CD14-positive monocyte (primary cell): ENCODE measurements at regions not wholly inside any gene's neighbourhood (a gene's known extent, or its start where the extent isn't known, plus 50 kb on each side); places are given as distances from the start of the nearest gene placed in this dataset.
A peak's percentile ranks its signal among the peaks of the same experiment; 100 is the strongest.

Experiments
- DNase-seq, 3 donors: peaks; one replicate each; pipeline ENCODE4 v3.0.0-alpha.2; 2011 to 2022
- H2AFZ ChIP-seq: 2 replicates; pipeline ENCODE4 v1.6.0; 2012; ENCODE audit warnings: mild to moderate bottlenecking, low read depth, low read length, inconsistent platforms; ENCODE audit not compliant: insufficient read depth, poor library complexity, severe bottlenecking
- H3K27ac ChIP-seq, 2 donors: 1 replicate in 1 of 2; 2 replicates in 1 of 2; pipeline ENCODE4 v1.5.1; 2012 to 2013; ENCODE audit warnings: low read length in 2 of 2, control low read depth in 1 of 2, inconsistent platforms in 1 of 2, low read depth in 1 of 2, mild to moderate bottlenecking in 1 of 2
- H3K27me3 ChIP-seq, 2 donors: one replicate each; pipeline versions ENCODE4 v1.6.0 to v1.6.1; 2011 to 2013; ENCODE audit warnings: low read length in 2 of 2; ENCODE audit not compliant: control insufficient read depth in 2 of 2, insufficient read depth in 2 of 2
- H3K36me3 ChIP-seq, 2 donors: replicated peaks in 1 of 2; 1 replicate in 1 of 2; 2 replicates in 1 of 2; pipeline versions ENCODE4 v1.5.1 to v1.6.1; 2012 to 2013; ENCODE audit warnings: low read length in 2 of 2, control low read depth in 1 of 2, inconsistent platforms in 1 of 2, mild to moderate bottlenecking in 1 of 2; ENCODE audit not compliant: insufficient read depth in 2 of 2, control insufficient read depth in 1 of 2
- H3K4me1 ChIP-seq, 2 donors: 1 replicate in 1 of 2; 2 replicates in 1 of 2; pipeline versions ENCODE4 v1.5.1 to v1.6.1; 2012 to 2013; ENCODE audit warnings: low read length in 2 of 2, control low read depth in 1 of 2, inconsistent platforms in 1 of 2, mild to moderate bottlenecking in 1 of 2, moderate library complexity in 1 of 2; ENCODE audit not compliant: insufficient read depth in 2 of 2, control insufficient read depth in 1 of 2
- H3K4me2 ChIP-seq: replicated peaks from 2 replicates; pipeline ENCODE3; 2012; ENCODE audit warnings: low read length, moderate library complexity, mild to moderate bottlenecking; ENCODE audit not compliant: poor library complexity, severe bottlenecking; ENCODE audit errors: extremely low read depth
- H3K4me3 ChIP-seq, 3 experiments: fragments of 200-600 bp in 1 of 3; sonication (generic) in 1 of 3; replicated peaks in 1 of 3; 1 replicate in 2 of 3; 2 replicates in 1 of 3; pipeline ENCODE4 v1.5.1; 2011 to 2013; ENCODE audit warnings: low read length in 3 of 3, mild to moderate bottlenecking in 3 of 3, control low read depth in 2 of 3, low read depth in 2 of 3, inconsistent platforms in 1 of 3, moderate library complexity in 1 of 3
- H3K79me2 ChIP-seq: 2 replicates; pipeline ENCODE4 v1.6.0; 2012; ENCODE audit warnings: mild to moderate bottlenecking, control low read depth, inconsistent platforms, low read length, moderate library complexity; ENCODE audit not compliant: insufficient read depth
- H3K9ac ChIP-seq: 2 replicates; pipeline ENCODE4 v1.6.0; 2017; ENCODE audit warnings: low read length, mild to moderate bottlenecking; ENCODE audit not compliant: insufficient read depth, poor library complexity, severe bottlenecking
- H3K9me3 ChIP-seq, 2 donors: replicated peaks in 1 of 2; 1 replicate in 1 of 2; 2 replicates in 1 of 2; pipeline versions ENCODE4 v1.5.1 to v1.6.1; 2012 to 2013; ENCODE audit warnings: low read length in 2 of 2, control low read depth in 1 of 2; ENCODE audit not compliant: control insufficient read depth in 1 of 2, insufficient read depth in 1 of 2
- H4K20me1 ChIP-seq: 2 replicates; pipeline ENCODE4 v1.6.0; 2012; ENCODE audit warnings: mild to moderate bottlenecking, low read length, control low read depth, moderate library complexity; ENCODE audit not compliant: insufficient read depth
- H3K27ac Mint-ChIP-seq, 7 donors: one replicate each; pipeline ENCODE4 v1.8.0; 2020; ENCODE audit warnings: mild to moderate bottlenecking in 7 of 7, mixed read lengths in 7 of 7, moderate library complexity in 6 of 7, inconsistent platforms in 2 of 7
- H3K27me3 Mint-ChIP-seq, 3 donors: one replicate each; pipeline ENCODE4 v1.8.0; 2021 to 2022; ENCODE audit warnings: low read depth in 3 of 3, mild to moderate bottlenecking in 3 of 3, mixed read lengths in 3 of 3, moderate library complexity in 3 of 3, inconsistent platforms in 1 of 3
- H3K36me3 Mint-ChIP-seq, 2 donors: one replicate each; pipeline ENCODE4 v1.8.0; 2020; ENCODE audit warnings: mixed read lengths in 2 of 2, inconsistent platforms in 1 of 2, mild to moderate bottlenecking in 1 of 2
- H3K4me1 Mint-ChIP-seq: one replicate; pipeline ENCODE4 v1.8.0; 2020; ENCODE audit warnings: mild to moderate bottlenecking, mixed read lengths
- H3K4me3 Mint-ChIP-seq, 2 donors: one replicate each; pipeline ENCODE4 v1.8.0; 2020; ENCODE audit warnings: mild to moderate bottlenecking in 2 of 2, mixed read lengths in 2 of 2, moderate library complexity in 1 of 2
- H3K9me3 Mint-ChIP-seq, 7 donors: one replicate each; pipeline ENCODE4 v1.8.0; 2020 to 2022; ENCODE audit warnings: mixed read lengths in 7 of 7, mild to moderate bottlenecking in 6 of 7, moderate library complexity in 6 of 7, inconsistent platforms in 2 of 7
- WGBS: methylation state at CpG from one replicate; pipeline ENCODE4 v1.1.5; 2013; ENCODE audit warnings: missing lambda C conversion rate; ENCODE audit not compliant: insufficient coverage; 5-methylcytosine and 5-hydroxymethylcytosine counted together
- intact Hi-C, 2 donors: fragments of 100-400 bp; cut with micrococcal nuclease; formaldehyde crosslinking; loops; one replicate each; pipeline versions ENCODE4 v1.15.0 to v1.15.1; 2023
- TF ChIP-seq, protein P1 (sequence below): fragments of 200-600 bp; IDR thresholded peaks from one replicate; pipeline ENCODE4 v1.8.0; 2022; ENCODE audit warnings: antibody characterized with exemption, mild to moderate bottlenecking

DNA sequence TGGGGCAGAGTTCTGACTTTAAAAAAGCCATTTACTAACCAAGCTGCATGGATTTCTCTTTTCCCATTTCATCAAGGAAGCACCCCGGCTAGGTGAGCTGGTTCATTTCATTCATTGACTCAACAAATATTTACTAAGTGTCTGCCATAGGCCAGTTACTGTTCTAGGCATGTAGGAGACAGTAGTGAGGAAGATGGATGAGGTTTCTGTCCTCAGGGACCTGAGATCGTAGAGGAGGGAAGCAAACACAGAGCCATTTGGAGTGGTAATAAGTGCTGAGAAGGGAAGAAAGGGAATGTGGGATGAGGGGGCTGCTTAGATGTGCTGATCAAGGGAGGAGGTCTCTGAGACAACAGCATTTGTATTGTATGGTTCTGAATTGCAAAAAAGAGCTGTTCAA is 120.4 kb downstream of the C9orf152 start:
- H3K4me2 ChIP-seq: no peak overlapping the region
- TF ChIP-seq, protein P1, sequence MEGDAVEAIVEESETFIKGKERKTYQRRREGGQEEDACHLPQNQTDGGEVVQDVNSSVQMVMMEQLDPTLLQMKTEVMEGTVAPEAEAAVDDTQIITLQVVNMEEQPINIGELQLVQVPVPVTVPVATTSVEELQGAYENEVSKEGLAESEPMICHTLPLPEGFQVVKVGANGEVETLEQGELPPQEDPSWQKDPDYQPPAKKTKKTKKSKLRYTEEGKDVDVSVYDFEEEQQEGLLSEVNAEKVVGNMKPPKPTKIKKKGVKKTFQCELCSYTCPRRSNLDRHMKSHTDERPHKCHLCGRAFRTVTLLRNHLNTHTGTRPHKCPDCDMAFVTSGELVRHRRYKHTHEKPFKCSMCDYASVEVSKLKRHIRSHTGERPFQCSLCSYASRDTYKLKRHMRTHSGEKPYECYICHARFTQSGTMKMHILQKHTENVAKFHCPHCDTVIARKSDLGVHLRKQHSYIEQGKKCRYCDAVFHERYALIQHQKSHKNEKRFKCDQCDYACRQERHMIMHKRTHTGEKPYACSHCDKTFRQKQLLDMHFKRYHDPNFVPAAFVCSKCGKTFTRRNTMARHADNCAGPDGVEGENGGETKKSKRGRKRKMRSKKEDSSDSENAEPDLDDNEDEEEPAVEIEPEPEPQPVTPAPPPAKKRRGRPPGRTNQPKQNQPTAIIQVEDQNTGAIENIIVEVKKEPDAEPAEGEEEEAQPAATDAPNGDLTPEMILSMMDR: no peak
- 69% methylated on average over 1 of the region's 2 CpGs for WGBS
- H3K9ac ChIP-seq: no peak overlapping the region
- H3K4me1 ChIP-seq: no peaks in the 10 kb centered on the region
- peaks cover 4% of the 10 kb centered on the region for H3K4me1 Mint-ChIP-seq
- H2AFZ ChIP-seq: peak overlapping the region; percentile 6
- H3K9me3 Mint-ChIP-seq: peaks cover 0 to 2% (median 0%) of the 10 kb centered on the region in 7 donors
- peak overlapping the region in 1 of 7 donors; percentile 1 for H3K27ac Mint-ChIP-seq
- peaks cover 79% of the 10 kb centered on the region for H3K79me2 ChIP-seq
- DNase-seq: no peak
- no peak overlapping the region for H3K4me3 Mint-ChIP-seq
- peaks cover 2 to 3% of the 10 kb centered on the region in 2 donors for H3K36me3 Mint-ChIP-seq
- H3K27me3 ChIP-seq: no peaks in the 10 kb centered on the region
- H3K36me3 ChIP-seq: no peaks in the 10 kb centered on the region
- H3K9me3 ChIP-seq: no peaks in the 10 kb centered on the region
- intact Hi-C loops: no loop called here
- H3K27me3 Mint-ChIP-seq: peaks cover 0 to 2% (median 0%) of the 10 kb centered on the region in 3 donors
- no peaks in the 10 kb centered on the region for H4K20me1 ChIP-seq
- no peak overlapping the region for H3K4me3 ChIP-seq
- no peak overlapping the region for H3K27ac ChIP-seq

DNA sequence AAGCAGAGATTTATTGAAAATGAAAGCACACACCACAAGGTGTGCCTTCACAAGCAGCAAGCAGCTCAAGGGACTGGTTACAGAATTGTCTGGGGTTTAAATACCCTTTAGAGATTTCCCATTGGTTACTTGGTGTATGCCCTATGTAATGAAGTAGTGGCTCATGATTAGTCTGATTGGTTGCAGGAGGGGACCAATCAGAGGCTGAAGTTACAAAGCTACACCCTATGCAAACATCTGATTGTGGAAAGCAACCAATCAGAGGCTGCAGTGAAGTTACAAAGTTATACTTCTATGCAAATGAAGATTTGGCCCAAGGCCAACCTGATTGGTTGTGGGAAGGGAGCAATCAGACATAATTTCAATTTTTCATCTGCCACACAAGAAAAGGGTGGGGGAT is 119.9 kb downstream of the C9orf152 start:
- no peaks in the 10 kb centered on the region for H3K36me3 ChIP-seq
- intact Hi-C loops: no loop called here
- H3K27ac ChIP-seq: no peak overlapping the region
- no peak overlapping the region for H3K4me3 ChIP-seq
- H3K27me3 Mint-ChIP-seq: peaks cover 0 to 2% (median 0%) of the 10 kb centered on the region in 3 donors
- no peak overlapping the region for H3K9ac ChIP-seq
- H3K4me1 Mint-ChIP-seq: peaks cover 4% of the 10 kb centered on the region
- no peaks in the 10 kb centered on the region for H3K27me3 ChIP-seq
- peaks cover 2 to 3% of the 10 kb centered on the region in 2 donors for H3K36me3 Mint-ChIP-seq
- H3K27ac Mint-ChIP-seq: no peak overlapping the region
- H2AFZ ChIP-seq: no peak overlapping the region
- no peaks in the 10 kb centered on the region for H4K20me1 ChIP-seq
- peaks cover 79% of the 10 kb centered on the region for H3K79me2 ChIP-seq
- TF ChIP-seq, protein P1: no peak
- DNase-seq: no peak
- peaks cover 0 to 2% (median 0%) of the 10 kb centered on the region in 7 donors for H3K9me3 Mint-ChIP-seq
- H3K4me3 Mint-ChIP-seq: no peak overlapping the region
- no peaks in the 10 kb centered on the region for H3K9me3 ChIP-seq
- no peak overlapping the region for H3K4me2 ChIP-seq
- H3K4me1 ChIP-seq: no peaks in the 10 kb centered on the region
